GM12878 (cell line): ENCODE measurements at regions not wholly inside any gene's neighbourhood (a gene's known extent, or its start where the extent isn't known, plus 50 kb on each side); places are given as distances from the start of the nearest gene placed in this dataset.

Experiments
- ATAC-seq: fragments of 200-7000 bp; cut with Tn5 transposase; 3 replicates; pipeline ENCODE4 v1.9.1; 2020; ENCODE audit warnings: mild to moderate bottlenecking, moderate library complexity
- BruUV-seq: library from RNA; stranded (reverse); fragments of 400-500 nt; replicated peaks from 2 replicates; lab custom pipeline; 2021; lab: Mats Ljungman, UMichigan
- CTCF ChIA-PET: fragments of 300-600 bp; sonication (Branson Sonifier 250); formaldehyde crosslinking; extraction: SDS; loops from one replicate; lab custom pipeline; 2021; ENCODE audit warnings: inconsistent platforms; lab: Yijun Ruan, JAX
- POLR2A ChIA-PET: fragments of 350-600 bp; formaldehyde crosslinking; extraction: SDS; loops from one replicate; lab custom pipeline; 2021; ENCODE audit warnings: inconsistent platforms; lab: Charles Lee
- RAD21 ChIA-PET: fragments of 300-600 bp; sonication (Branson Sonifier 250); formaldehyde crosslinking; loops from one replicate; lab custom pipeline; 2023; ENCODE audit warnings: antibody characterized with exemption; ENCODE audit not compliant: unreplicated experiment; lab: Charles Lee
- SMC1A ChIA-PET: fragments of 300-600 bp; sonication (Branson Sonifier 250); formaldehyde crosslinking; loops from one replicate; lab custom pipeline; 2023; ENCODE audit not compliant: unreplicated experiment, uncharacterized antibody; lab: Charles Lee
- DNase-seq: peaks from one replicate; pipeline ENCODE4 v3.0.0-alpha.2; 2011; ENCODE audit warnings: low read depth, low spot score
- FAIRE-seq: peaks from 3 replicates; lab custom pipeline; 2011; peaks lifted over from hg19 to GRCh38; lab: Jason Lieb, UNC
- H2AFZ ChIP-seq: 2 replicates; pipeline ENCODE4 v1.6.0; 2011; ENCODE audit warnings: low read depth, low read length, control low read depth; ENCODE audit not compliant: control insufficient read depth
- H3K27ac ChIP-seq: 2 replicates; pipeline ENCODE4 v1.5.1; 2011; ENCODE audit warnings: control low read depth; ENCODE audit not compliant: control insufficient read depth, insufficient read depth
- H3K27me3 ChIP-seq, 2 experiments: replicated peaks in 1 of 2; 2 replicates each; pipeline versions ENCODE4 v1.6.0 to v1.6.1; 2011; ENCODE audit warnings: low read length in 1 of 2; ENCODE audit not compliant: control insufficient read depth in 2 of 2, insufficient read depth in 2 of 2
- H3K36me3 ChIP-seq, 2 experiments: 2 replicates each; pipeline ENCODE4 v1.5.1; 2011; ENCODE audit warnings: low read length in 1 of 2; ENCODE audit not compliant: control insufficient read depth in 2 of 2, insufficient read depth in 2 of 2
- H3K4me1 ChIP-seq: 2 replicates; pipeline ENCODE4 v1.6.1; 2011; ENCODE audit warnings: mild to moderate bottlenecking, low read length, moderate library complexity, mixed read lengths; ENCODE audit not compliant: control insufficient read depth, insufficient read depth
- H3K4me2 ChIP-seq: 2 replicates; pipeline ENCODE4 v1.6.0; 2011; ENCODE audit warnings: control low read depth; ENCODE audit not compliant: control insufficient read depth, insufficient read depth
- H3K4me3 ChIP-seq: fragments of 200-600 bp; sonication (generic); 2 replicates; pipeline ENCODE4 v1.5.1; 2016
- H3K79me2 ChIP-seq: 2 replicates; pipeline ENCODE4 v1.6.0; 2011; ENCODE audit warnings: low read length; ENCODE audit not compliant: control insufficient read depth, insufficient read depth
- H3K9ac ChIP-seq: 2 replicates; pipeline ENCODE4 v1.8.0; 2011; ENCODE audit warnings: low read length, control low read depth, mixed read lengths; ENCODE audit not compliant: control insufficient read depth, insufficient read depth
- H3K9me3 ChIP-seq: replicated peaks from 3 replicates; pipeline ENCODE4 v1.5.1; 2011; ENCODE audit warnings: mild to moderate bottlenecking, low read length; ENCODE audit not compliant: control insufficient read depth, insufficient read depth
- H4K20me1 ChIP-seq: 2 replicates; pipeline ENCODE4 v1.6.0; 2011; ENCODE audit not compliant: control insufficient read depth, insufficient read depth
- BCLAF1 ChIP-seq: fragments of 450-650 bp; IDR thresholded peaks from 2 replicates; pipeline ENCODE4 v1.6.1; 2017; ENCODE audit warnings: antibody characterized with exemption, mild to moderate bottlenecking, moderate library complexity
- CHD2 ChIP-seq: IDR thresholded peaks from 2 replicates; pipeline ENCODE4 v1.6.1; 2011; ENCODE audit warnings: low read depth, low read length, improper control_type of control experiment, borderline replicate concordance
- CUX1 ChIP-seq: IDR thresholded peaks from 2 replicates; pipeline ENCODE4 v1.6.1; 2012; ENCODE audit warnings: improper control_type of control experiment, low read depth, low read length; ENCODE audit not compliant: insufficient replicate concordance
- ESRRA ChIP-seq: IDR thresholded peaks from 2 replicates; pipeline ENCODE4 v1.6.1; 2012; ENCODE audit warnings: mild to moderate bottlenecking, low read length, improper control_type of control experiment
- GABPA ChIP-seq: IDR thresholded peaks from 2 replicates; pipeline ENCODE4 v1.6.1; 2014; ENCODE audit warnings: antibody characterized with exemption, low read depth, mild to moderate bottlenecking, inconsistent platforms
- HDAC2 ChIP-seq: fragments of 200-600 bp; sonication (generic); IDR thresholded peaks from 2 replicates; pipeline ENCODE4 v1.6.1; 2017
- IRF3 ChIP-seq: fragments of 450-650 bp; IDR thresholded peaks from 2 replicates; pipeline ENCODE4 v1.6.1; 2014; ENCODE audit warnings: mild to moderate bottlenecking
- JUND ChIP-seq: IDR thresholded peaks from 2 replicates; pipeline ENCODE4 v1.6.1; 2012; ENCODE audit warnings: low read depth, mild to moderate bottlenecking, low read length, improper control_type of control experiment, moderate library complexity
- KDM1A ChIP-seq: fragments of 200-600 bp; sonication (generic); IDR thresholded peaks from 2 replicates; pipeline ENCODE4 v1.6.1; 2016; ENCODE audit warnings: borderline replicate concordance
- MEF2B ChIP-seq: fragments of 450-650 bp; IDR thresholded peaks from 2 replicates; pipeline ENCODE4 v1.6.1; 2018; ENCODE audit warnings: mild to moderate bottlenecking, moderate library complexity; ENCODE audit not compliant: partially characterized antibody, poor library complexity, severe bottlenecking
- MYB ChIP-seq: fragments of 150-350 bp; IDR thresholded peaks from 2 replicates; pipeline ENCODE4 v1.6.1; 2014; ENCODE audit warnings: mild to moderate bottlenecking, low read depth, low read length, borderline replicate concordance
- NR2F1 ChIP-seq: fragments of 450-650 bp; conservative IDR thresholded peaks from 2 replicates; pipeline ENCODE4 v1.6.1; 2017; ENCODE audit warnings: mild to moderate bottlenecking
- PAX5 ChIP-seq: IDR thresholded peaks from 2 replicates; pipeline ENCODE4 v1.6.1; 2011; ENCODE audit warnings: low read depth, low read length, borderline replicate concordance
- RAD21 ChIP-seq: IDR thresholded peaks from 2 replicates; pipeline ENCODE4 v1.6.1; 2011; ENCODE audit warnings: mild to moderate bottlenecking, low read depth, low read length, moderate library complexity; ENCODE audit not compliant: insufficient read depth
- TBL1XR1 ChIP-seq: IDR thresholded peaks from 2 replicates; pipeline ENCODE4 v1.6.1; 2012; ENCODE audit warnings: low read depth, low read length, improper control_type of control experiment
- ZBED1 ChIP-seq: IDR thresholded peaks from 2 replicates; pipeline ENCODE4 v1.6.1; 2016; ENCODE audit warnings: borderline replicate concordance
- WGBS: methylation state at CpG from one replicate; pipeline ENCODE4 v1.1.6; 2016; ENCODE audit warnings: low lambda C conversion rate; ENCODE audit not compliant: insufficient replicate concordance, insufficient coverage; ENCODE audit errors: missing lambda C conversion rate; 5-methylcytosine and 5-hydroxymethylcytosine counted together
- in situ Hi-C: fragments of 300-500 bp; cut with MboI; formaldehyde crosslinking; loops from 9 replicates; pipeline ENCODE4 v1.14.3; 2018; ENCODE audit warnings: mixed read lengths
- intact Hi-C: fragments of 100-400 bp; cut with micrococcal nuclease; formaldehyde crosslinking; loops from one replicate; pipeline ENCODE4 v1.14.2; 2022; ENCODE audit not compliant: unreplicated experiment

- no peak for TF ChIP-seq ZBED1
- TF ChIP-seq KDM1A = no peak
- no peak for TF ChIP-seq MEF2B
- no peak for TF ChIP-seq IRF3
- TF ChIP-seq GABPA = no peak
- no peak for TF ChIP-seq TBL1XR1
- TF ChIP-seq, all 136 proteins: peak for 0
Observed at GRCh38 chr2:122507261-122507660, 751.8 kb downstream of the TSN start (continued).

GRCh38 chr2:122512091-122512490 lies 756.6 kb downstream of the TSN start:
- SMC1A ChIA-PET = interaction anchor here (0.9 to 5.3 kb wide), 5 partner anchors 9 to 27 kb away, joined by 3 to 25 read pairs (median 3); no protein-coding TSS in a partner anchor
- no peaks in the 10 kb centered on the region for H3K36me3 ChIP-seq
- RAD21 ChIA-PET = interaction anchor here (1.1 to 1.6 kb wide), 2 partner anchors 9 to 228 kb away, joined by 3 to 7 read pairs; no protein-coding TSS in a partner anchor
- POLR2A ChIA-PET = no interaction called here
- WGBS = 0% methylated on average over 1 of the region's 1 CpG
- no TSS peak for BruUV-seq
- H4K20me1 ChIP-seq = no peaks in the 10 kb centered on the region
- intact Hi-C loops = no loop called here
- DNase-seq (no peak), ATAC-seq (no peak), FAIRE-seq (no peak)
- H3K9ac ChIP-seq = no peak overlapping the region
- H3K79me2 ChIP-seq = no peaks in the 10 kb centered on the region
- H3K27me3 ChIP-seq = no peaks in the 10 kb centered on the region
- CTCF ChIA-PET = interaction anchor here (0.5 to 1.1 kb wide), 3 partner anchors 9 to 744 kb away, joined by 3 to 4 read pairs (median 3); no protein-coding TSS in a partner anchor
- no peaks in the 10 kb centered on the region for H3K4me1 ChIP-seq
- no peak overlapping the region for H2AFZ ChIP-seq
- no peaks in the 10 kb centered on the region for H3K9me3 ChIP-seq
- in situ Hi-C loops = no loop called here
- no peak overlapping the region for H3K4me2 ChIP-seq
- no peak overlapping the region for H3K27ac ChIP-seq
- no peak overlapping the region for H3K4me3 ChIP-seq
- TF ChIP-seq HDAC2 = no peak
- no peak for TF ChIP-seq MYB
- no peak for TF ChIP-seq CUX1
- TF ChIP-seq CHD2 = no peak
- TF ChIP-seq RAD21 = no peak
- TF ChIP-seq ESRRA = no peak
- TF ChIP-seq BCLAF1 = no peak
- TF ChIP-seq PAX5 = no peak
- no peak for TF ChIP-seq NR2F1
- no peak for TF ChIP-seq JUND
- TF ChIP-seq, all 136 proteins: peak for 0
